ENCODE measurements at regions not wholly inside any gene's neighbourhood (a gene's known extent, or its start where the extent isn't known, plus 50 kb on each side); places are given as distances from the start of the nearest gene placed in this dataset.

DNA sequence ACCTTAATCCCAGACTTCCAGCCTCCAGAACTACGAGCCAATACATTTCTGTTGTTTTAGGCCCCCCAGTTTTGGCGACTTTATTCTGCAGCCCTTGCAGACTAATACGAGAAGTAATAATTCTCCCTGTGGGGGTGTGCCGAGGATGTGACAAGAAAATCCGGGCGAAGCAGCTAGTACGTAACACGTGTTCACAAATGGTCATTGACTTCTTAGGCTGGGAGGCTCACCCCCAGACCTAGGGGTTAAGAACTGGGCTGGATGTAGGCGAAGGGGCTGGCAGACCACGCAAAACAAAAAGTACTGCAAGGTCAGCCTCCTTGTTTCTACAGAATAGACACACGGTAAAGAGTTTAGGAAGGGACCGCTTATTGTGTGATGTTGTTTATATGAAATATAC lies 69.8 kb upstream of the ESRRB start:
- DNase-seq (ENCODE audit: low spot score): peak; percentile 62

- peak; percentile 82 for DNase-seq (ENCODE audit: low spot score)
These were observed 67.9 kb upstream of the ESRRB start for GRCh38 chr14:76307786-76308780.

DNA sequence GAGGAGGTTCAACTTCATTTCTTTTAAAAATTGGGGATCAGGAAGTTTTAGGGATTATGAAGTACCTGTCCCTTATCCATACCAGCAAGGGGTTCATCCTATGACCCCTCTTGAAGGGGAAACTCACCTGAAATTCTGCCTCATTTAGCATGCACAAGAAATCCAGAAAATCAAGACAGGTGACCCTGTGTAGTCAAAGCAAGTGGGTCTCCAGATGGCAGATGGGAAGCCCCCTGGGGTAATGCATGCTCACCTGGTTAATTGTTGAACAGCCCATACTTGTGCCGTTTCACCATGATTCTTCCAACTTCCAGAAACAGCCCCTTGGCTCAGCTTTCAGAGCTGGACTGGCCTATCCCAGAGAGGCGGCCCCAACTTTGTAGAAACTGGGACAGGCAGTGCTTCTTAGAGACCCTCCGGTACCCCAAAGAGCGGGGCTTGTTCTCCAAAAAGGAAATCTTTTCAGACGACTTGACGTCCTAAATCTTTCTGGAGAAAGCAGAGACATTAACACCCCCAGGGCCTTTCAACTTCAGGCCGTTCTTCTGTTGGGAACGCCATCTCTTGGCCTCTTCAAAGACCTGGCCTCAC lies 66.3 kb upstream of the ESRRB start:
- no peak for DNase-seq (ENCODE audit: low spot score)

DNA sequence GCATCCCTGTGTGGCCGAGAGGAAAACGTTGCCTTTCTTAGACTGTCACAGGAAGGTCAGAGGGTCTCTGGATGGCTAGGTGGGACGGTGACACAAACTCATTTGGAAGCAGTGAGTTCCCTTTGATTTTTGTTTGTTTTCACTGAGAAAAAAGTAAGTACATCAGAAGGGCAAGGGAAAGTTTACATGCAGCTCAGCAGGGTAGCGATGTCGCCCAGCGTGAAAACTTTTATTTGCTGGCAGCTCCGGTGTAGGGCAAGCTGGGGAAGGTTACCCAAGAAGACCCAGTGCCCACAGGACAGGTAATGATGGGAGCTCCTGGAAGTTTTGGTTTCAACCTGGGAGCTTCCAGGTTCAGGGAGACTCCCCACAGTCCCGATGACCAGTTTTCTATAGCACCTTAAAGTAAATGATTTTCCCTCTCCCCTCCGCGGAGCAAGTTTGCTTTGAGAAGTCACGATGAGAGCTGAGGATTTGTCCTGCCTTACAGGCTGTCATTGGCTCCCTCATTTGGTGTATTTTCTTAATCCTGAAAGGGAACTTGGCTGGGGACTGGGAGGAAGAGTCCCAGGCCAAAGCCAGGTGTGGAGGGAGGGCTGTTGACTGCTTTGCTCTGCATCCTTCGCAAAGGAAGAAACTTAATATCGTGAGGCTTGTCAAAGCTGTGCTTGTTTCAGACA lies 64.7 kb upstream of the ESRRB start:
- peak; percentile 53 for DNase-seq (ENCODE audit: low spot score)

GRCh38 chr14:76312821-76313220 lies 63.1 kb upstream of the ESRRB start:
- DNase-seq (ENCODE audit: low spot score): no peak

DNA sequence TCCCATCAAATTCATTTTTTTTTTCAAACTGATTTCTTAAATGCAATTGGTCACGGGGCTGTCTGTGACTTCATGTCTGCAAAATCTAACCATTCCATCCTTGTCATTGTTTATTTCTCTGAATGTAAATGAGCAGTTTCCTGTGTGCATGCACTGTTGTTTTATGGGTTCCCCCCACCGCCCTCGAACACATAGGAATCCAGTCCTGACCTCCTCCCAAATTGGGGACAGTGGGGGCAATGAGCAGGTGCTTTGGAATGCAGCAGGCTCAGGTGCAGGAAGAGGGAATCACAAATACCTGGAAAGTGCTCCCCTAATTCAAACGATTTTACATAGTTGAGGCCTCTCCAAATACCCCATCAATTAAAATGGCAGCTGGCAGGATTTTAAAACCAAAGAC lies 62.6 kb upstream of the ESRRB start:
- DNase-seq (ENCODE audit: low spot score): peak; percentile 5

DNA sequence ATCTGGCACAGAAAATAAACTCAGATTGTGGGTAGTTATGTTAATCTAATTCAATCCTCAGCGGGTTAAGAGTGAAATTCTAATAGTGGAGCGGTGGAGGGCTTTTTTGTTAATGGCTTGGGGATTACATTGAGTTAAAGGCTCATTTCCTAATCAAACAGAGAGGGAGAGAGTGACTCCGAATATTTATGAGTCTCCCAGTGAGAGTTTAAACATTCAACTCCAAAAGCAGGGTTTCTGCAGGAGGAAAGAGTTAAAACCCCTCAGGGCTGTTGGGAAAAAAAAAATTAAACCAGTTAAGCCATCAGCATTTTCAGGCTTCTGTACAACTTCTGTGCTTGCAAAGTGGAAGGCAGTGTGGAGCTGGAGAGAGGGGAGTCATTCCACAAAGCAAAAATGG lies 62.1 kb upstream of the ESRRB start:
- no peak for DNase-seq (ENCODE audit: low spot score)

DNA sequence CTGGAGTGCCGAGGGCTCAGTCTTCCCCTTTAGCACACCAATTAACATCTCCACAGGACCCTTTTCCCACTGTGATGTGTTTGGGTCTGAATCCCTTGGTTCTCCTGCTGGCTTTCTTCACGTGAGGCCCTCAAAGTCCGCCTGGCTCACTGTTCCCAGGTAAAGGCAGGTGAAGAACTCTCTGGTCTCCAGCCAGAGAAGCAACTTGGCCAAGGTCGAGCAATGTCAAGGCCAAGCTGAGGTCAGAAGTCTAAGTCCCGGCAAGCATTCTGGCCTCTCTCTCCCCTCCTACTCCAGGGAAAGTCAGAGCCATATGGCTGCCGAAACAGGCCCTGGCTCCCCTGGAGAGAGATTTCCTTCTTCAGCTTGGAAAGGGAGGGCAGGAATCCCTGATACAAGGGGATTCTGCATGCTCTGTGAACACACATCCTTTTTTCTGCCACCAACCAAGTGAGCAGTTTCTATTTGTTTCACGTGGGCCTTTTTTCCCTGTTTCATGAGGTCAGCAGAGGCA lies 61.4 kb upstream of the ESRRB start:
- DNase-seq (ENCODE audit: low spot score): peak; percentile 39

DNA sequence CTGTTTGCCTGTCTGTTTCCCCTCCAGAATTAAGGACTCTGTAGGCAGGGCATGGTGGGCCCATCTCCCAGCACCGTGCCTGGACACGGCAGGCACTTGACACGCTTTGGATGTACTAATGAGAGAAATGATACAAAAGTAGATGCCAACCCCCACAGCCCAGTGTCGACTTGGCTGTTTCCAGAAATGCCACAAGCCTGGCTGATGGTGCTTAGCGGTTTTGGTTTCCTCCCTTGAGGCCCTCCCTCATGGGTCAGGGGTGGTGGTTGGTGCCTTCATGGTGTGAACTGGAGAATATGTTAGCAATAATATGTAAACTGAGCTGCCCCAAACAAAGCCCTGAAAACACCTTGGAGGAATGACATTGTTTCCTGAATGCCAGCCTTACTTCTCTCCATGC lies 55.5 kb upstream of the ESRRB start:
- DNase-seq (ENCODE audit: low spot score): peak; percentile 64

- no peak for DNase-seq (ENCODE audit: low spot score)
These were observed 55.0 kb upstream of the ESRRB start for GRCh38 chr14:76320975-76321374.

- peak; percentile 67 for DNase-seq (ENCODE audit: low spot score)
These were observed 53.2 kb upstream of the ESRRB start for GRCh38 chr14:76322594-76323220.

- DNase-seq (ENCODE audit: low spot score): peak; percentile 53
These were observed 52.4 kb upstream of the ESRRB start for GRCh38 chr14:76323331-76324050.

DNA sequence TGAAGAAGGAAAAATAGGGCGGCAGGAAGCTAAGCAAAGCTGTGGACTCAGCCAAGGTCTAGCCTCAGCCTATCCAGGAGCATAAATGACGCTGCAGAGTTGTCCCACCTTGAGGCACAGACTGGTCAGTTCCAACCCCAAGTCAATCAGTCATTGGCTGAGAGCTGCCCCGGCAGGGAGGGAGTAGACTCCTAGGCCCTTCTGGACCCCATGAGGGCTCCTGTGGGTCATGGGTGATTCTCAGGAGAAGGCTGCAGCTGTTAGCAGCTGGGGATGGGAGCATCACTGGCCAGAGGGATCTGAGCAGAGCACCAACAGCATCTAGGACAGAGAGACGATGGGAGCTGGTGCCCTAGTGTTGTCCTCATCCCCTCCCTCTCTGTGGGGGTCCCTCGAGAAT lies 51.8 kb upstream of the ESRRB start:
- DNase-seq (ENCODE audit: low spot score): peak; percentile 76
